ENCODE measurements at regions not wholly inside any gene's neighbourhood (a gene's known extent, or its start where the extent isn't known, plus 50 kb on each side); places are given as distances from the start of the nearest gene placed in this dataset.

DNA sequence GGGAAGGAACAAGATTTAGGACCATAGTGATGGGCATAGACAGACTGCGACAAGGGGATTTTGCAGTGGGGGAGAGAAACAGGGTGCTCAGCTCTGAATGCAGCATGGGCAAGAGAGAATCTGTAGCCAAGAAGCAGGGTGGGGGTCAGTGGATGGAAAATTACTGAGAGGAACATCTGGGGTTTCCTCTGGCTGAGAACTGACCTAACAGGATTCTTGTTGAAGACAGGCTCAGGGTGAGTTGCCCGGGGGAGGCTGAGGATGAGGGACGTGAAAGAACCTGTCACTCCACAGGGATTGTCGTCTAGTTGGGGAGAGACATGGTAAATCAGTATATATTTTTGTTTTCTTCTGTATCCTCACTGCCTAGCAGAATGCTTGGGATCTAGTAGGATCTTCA is 118.7 kb upstream of the PEG3 start:
- Histone ChIP-seq H3K4me1 (ENCODE audit: insufficient read depth) (no peaks in the 10 kb centered on the region), H3K27ac (ENCODE audit: low read depth) (no peak overlapping the region), H3K36me3 (ENCODE audit: insufficient read depth) (no peaks in the 10 kb centered on the region), H3K4me3 (ENCODE audit: low read depth, low read length) (no peak overlapping the region)
- 69% methylated on average over 4 of the region's 4 CpGs for WGBS
- DNase-seq (ENCODE audit: extremely low spot score): no peak

DNA sequence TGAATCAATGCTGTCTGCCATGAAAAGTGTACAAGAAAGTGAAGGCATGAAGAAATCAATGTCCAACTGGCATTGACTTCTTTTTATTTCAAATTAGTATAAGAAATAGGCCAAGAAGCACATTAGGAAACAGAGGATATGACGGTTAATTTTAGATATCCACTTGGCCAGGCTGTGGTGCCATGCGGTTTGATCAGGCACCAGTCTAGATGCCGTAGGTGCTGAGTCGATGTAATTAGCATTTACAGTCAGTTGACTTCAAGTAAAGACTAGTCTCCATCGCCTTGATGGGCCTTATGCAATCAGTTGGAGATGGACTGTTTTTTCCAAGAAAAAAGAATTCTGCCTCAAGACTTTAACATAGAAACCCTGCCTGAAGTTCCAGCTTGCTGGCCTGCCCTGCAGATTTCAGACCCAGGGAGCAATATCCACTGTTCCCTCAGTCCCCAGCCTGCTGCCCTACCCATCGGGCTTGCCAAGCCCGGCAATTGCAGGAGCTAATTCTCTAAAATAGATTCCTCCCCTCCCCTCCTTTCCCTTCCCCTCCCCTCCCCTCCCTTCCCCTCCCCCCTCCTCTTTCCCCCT is 120.5 kb upstream of the PEG3 start:
- H3K4me3 ChIP-seq (ENCODE audit: low read depth, low read length): no peak overlapping the region
- 75% methylated on average over 7 of the region's 7 CpGs for WGBS
- DNase-seq (ENCODE audit: extremely low spot score): no peak
- H3K36me3 ChIP-seq (ENCODE audit: insufficient read depth): no peaks in the 10 kb centered on the region
- H3K27ac ChIP-seq (ENCODE audit: low read depth): no peak overlapping the region
- H3K4me1 ChIP-seq (ENCODE audit: insufficient read depth): no peaks in the 10 kb centered on the region

DNA sequence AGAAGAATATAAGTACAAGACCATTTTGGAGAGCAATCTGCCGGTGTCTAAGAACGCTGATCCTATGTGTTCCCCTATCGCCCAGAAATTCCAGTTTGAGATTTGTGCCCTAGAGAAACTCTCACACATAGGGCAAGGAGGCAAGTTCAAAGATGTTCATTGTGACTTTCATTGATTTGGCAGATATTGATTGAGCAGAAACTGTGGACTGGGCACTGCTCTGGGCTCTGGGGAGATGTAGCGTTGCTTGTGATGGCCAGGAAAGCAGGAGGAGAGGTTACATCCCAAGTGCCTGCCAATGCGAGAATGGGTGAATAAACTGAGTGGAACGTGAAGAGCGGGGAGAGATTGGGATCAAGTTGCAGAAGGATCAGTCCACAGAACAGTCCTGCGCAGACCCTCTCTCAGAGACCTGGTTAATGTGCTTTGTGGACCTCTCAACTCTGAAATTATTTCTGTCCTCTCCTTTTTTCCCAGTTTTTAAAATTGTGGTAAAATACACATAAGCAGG is 123.9 kb upstream of the PEG3 start:
- Histone ChIP-seq H3K4me1 (ENCODE audit: insufficient read depth) (no peaks in the 10 kb centered on the region), H3K27ac (ENCODE audit: low read depth) (no peak overlapping the region), H3K36me3 (ENCODE audit: insufficient read depth) (no peaks in the 10 kb centered on the region), H3K4me3 (ENCODE audit: low read depth, low read length) (no peak overlapping the region)
- WGBS: 89% methylated on average over 8 of the region's 8 CpGs
- DNase-seq (ENCODE audit: extremely low spot score): no peak

DNA sequence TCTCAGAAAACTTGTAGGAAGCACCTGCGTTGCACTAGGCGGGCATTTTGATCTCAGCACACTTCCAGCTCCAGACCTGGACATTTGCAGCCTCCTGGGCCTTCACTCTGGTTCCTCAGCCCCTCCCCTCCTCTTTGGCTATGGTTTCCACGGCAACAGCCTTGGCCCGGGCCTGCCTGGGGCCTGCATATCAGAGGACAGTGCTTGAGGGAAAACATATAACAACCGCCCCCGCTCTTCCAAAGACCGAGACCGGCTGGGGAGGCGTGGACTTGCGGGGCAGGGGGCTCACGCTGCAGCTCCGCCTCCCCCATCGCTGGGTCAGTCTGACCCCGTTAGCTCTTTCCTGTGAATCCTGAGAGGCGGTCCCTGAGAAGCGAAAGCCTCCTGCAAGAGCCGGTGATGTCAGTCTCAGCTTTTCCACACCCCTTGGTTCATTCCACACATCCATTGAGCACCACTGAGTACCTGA is 125.7 kb upstream of the PEG3 start:
- Histone ChIP-seq H3K4me3 (ENCODE audit: low read depth, low read length) (no peak overlapping the region), H3K36me3 (ENCODE audit: insufficient read depth) (no peaks in the 10 kb centered on the region), H3K4me1 (ENCODE audit: insufficient read depth) (no peaks in the 10 kb centered on the region), H3K27ac (ENCODE audit: low read depth) (no peak overlapping the region)
- WGBS: 25% methylated on average over 17 of the region's 17 CpGs
- DNase-seq (ENCODE audit: extremely low spot score): no peak

DNA sequence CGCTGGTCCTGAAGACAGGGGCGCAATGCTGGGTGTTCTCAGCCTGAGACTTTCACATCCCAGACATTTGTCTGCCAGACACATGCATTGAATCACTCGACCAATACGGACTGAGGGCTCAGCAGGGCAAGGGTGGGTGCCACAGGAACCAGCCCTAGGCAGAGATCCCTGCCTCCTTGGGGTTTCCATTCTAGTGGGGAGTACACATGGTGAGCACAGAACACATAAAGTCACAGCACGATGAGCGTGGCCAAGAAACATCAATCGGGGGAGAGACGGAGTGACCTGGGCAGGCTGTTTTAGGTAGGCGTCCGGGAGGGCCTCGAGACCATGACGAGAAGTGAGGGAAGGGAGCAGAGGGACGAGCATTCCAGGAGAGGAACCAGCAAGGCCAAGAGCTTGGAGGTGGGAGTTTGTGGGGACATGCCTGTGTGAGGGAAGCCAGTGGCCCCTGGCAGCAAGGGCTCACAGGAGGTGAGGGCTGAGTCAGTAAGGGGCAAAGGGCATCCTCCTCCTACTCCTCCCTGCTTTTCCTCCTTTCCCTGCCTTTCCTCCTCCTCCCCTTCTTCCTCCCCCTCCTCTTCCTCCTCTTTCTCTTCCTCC is 126.3 kb upstream of the PEG3 start:
- no peak for DNase-seq (ENCODE audit: extremely low spot score)
- no peak overlapping the region for H3K4me3 ChIP-seq (ENCODE audit: low read depth, low read length)
- 88% methylated on average over 13 of the region's 13 CpGs for WGBS
- H3K27ac ChIP-seq (ENCODE audit: low read depth): no peak overlapping the region
- H3K36me3 ChIP-seq (ENCODE audit: insufficient read depth): no peaks in the 10 kb centered on the region
- H3K4me1 ChIP-seq (ENCODE audit: insufficient read depth): no peaks in the 10 kb centered on the region

DNA sequence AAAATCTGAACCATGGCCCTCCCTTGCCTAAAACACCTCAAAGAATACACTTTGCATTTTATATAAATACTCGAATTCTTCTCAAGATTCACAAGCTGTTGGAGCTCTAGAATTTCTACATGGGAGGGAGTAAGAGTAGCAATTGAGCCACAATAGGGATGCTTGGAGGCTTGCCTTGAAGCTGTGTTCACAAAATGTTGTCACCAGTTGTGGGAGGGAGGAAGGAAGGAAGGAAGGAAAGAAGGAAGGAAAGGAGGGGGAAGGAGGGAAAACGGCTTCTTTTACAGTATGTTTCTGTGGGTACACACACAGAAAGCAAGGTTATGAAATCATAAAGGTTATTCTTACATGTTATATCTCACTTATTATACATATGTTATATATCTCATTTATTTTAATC is 128.6 kb upstream of the PEG3 start:
- no peak overlapping the region for H3K4me3 ChIP-seq (ENCODE audit: low read depth, low read length)
- H3K36me3 ChIP-seq (ENCODE audit: insufficient read depth): no peaks in the 10 kb centered on the region
- DNase-seq (ENCODE audit: extremely low spot score): no peak
- WGBS: 19% methylated on average over 2 of the region's 2 CpGs
- no peaks in the 10 kb centered on the region for H3K4me1 ChIP-seq (ENCODE audit: insufficient read depth)
- no peak overlapping the region for H3K27ac ChIP-seq (ENCODE audit: low read depth)

DNA sequence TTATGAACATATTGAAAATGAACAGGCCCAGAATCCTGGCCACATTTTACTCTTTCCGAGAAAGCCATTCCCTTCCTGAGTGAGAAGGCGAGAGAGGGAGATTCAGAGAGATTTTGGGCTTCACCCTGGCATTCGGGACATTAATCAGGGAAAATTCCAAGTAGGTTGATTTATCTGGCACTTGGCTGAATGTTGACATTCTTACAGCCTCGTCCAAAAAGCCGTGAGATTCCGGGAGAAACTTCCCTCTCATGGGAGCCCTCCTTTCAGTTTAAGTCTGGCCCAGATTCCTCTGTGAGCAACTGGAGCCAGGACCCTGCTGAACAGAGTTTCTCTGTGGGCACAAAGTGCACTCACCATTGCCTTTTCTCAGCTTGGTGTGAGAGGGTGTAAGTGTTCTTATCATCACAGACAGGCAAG is 129.2 kb upstream of the PEG3 start:
- no peak overlapping the region for H3K4me3 ChIP-seq (ENCODE audit: low read depth, low read length)
- H3K36me3 ChIP-seq (ENCODE audit: insufficient read depth): no peaks in the 10 kb centered on the region
- H3K27ac ChIP-seq (ENCODE audit: low read depth): no peak overlapping the region
- 10% methylated on average over 6 of the region's 6 CpGs for WGBS
- no peaks in the 10 kb centered on the region for H3K4me1 ChIP-seq (ENCODE audit: insufficient read depth)
- no peak for DNase-seq (ENCODE audit: extremely low spot score)

DNA sequence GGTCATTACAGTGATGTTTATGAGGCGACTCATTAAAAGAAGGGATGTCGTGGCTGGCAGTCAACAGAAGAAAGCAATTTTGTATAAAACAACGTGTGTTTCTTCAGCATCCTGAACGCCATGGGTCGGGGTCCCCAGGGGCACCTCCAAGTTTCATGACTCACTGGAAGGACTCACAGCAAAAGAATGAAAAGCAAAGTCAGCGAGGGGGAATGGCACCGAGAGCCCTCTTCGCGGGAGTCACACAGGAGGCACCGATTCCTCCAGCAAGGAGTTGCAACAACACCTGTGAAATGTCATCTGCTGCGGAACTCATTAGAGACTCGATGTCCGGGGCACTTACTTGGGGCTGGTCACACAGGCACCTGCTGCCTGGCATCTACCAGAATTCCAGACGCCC is 130.7 kb upstream of the PEG3 start:
- Histone ChIP-seq H3K36me3 (ENCODE audit: insufficient read depth) (no peaks in the 10 kb centered on the region), H3K4me1 (ENCODE audit: insufficient read depth) (no peaks in the 10 kb centered on the region), H3K4me3 (ENCODE audit: low read depth, low read length) (no peak overlapping the region), H3K27ac (ENCODE audit: low read depth) (no peak overlapping the region)
- 75% methylated on average over 14 of the region's 14 CpGs for WGBS
- DNase-seq (ENCODE audit: extremely low spot score): no peak

DNA sequence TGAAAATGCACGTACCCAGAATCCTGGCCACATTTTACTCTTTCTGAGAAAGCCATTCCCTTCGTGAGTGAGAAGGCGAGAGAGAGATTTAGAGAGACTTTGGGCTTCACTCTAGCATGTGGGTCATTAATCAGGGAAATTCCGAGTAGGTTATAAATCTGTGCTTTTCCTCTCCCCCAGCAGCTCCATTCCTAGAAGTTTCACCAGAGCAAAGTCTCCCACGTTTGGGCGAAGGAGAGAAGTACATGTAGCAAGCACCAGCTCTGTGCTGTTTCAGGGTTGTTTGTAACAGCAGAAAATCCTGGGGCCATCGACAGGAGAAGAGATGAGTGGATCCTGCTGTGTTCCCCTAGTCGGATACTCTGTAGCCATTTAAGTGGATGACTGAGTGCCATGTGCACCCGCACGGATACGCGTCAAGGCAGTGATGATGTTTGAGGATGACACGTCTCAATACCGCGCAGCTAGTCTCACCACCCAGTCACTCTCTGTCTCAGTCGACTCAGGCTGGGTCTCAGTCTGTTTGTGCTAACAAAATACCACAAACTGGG is 131.8 kb upstream of the PEG3 start:
- H3K36me3 ChIP-seq (ENCODE audit: insufficient read depth): no peaks in the 10 kb centered on the region
- DNase-seq (ENCODE audit: extremely low spot score): no peak
- H3K4me1 ChIP-seq (ENCODE audit: insufficient read depth): no peaks in the 10 kb centered on the region
- H3K27ac ChIP-seq (ENCODE audit: low read depth): no peak overlapping the region
- H3K4me3 ChIP-seq (ENCODE audit: low read depth, low read length): no peak overlapping the region
- 60% methylated on average over 16 of the region's 16 CpGs for WGBS

DNA sequence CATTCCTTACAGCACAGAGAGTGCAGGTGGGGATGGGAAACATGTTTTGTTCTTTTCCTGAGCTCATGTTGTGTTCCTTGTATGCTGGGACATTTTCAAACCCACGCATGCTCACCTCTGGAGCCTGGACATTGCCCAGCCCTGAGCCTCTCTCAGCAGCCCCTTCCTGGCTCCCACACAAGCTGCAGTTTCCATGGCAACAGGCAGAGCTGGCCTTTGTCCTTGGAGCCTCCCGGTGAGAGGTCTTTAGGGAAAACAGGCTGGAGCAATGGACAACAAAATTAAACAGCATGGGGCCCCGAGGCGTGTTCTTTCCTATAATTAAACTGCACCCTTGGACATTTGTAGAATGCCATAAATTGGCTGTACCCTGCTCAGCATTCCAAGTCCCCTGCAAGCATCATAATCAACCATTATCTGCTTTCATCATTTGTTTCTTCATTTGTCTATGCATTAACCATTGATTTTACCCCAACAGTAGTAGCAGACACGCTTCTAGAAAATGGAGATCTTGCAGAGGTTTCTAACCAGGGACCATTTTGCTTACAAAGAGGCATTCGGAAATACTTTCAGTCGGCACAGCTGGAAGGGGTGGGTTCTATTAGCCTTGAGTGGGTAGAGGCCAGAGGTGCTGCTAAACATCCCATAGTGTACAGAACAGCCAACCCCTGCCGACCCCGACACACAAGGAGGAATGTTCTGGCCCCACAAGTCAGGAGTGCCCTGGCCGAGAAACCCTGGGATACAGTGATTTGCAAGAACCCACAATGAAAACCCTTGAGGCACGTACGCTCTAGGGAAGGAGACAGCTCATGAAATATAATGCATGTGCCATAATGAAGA is 133.4 kb upstream of the PEG3 start:
- Histone ChIP-seq H3K27ac (ENCODE audit: low read depth) (no peak overlapping the region), H3K4me1 (ENCODE audit: insufficient read depth) (no peaks in the 10 kb centered on the region), H3K4me3 (ENCODE audit: low read depth, low read length) (no peak overlapping the region), H3K36me3 (ENCODE audit: insufficient read depth) (no peaks in the 10 kb centered on the region)
- WGBS: 54% methylated on average over 12 of the region's 12 CpGs
- no peak for DNase-seq (ENCODE audit: extremely low spot score)

DNA sequence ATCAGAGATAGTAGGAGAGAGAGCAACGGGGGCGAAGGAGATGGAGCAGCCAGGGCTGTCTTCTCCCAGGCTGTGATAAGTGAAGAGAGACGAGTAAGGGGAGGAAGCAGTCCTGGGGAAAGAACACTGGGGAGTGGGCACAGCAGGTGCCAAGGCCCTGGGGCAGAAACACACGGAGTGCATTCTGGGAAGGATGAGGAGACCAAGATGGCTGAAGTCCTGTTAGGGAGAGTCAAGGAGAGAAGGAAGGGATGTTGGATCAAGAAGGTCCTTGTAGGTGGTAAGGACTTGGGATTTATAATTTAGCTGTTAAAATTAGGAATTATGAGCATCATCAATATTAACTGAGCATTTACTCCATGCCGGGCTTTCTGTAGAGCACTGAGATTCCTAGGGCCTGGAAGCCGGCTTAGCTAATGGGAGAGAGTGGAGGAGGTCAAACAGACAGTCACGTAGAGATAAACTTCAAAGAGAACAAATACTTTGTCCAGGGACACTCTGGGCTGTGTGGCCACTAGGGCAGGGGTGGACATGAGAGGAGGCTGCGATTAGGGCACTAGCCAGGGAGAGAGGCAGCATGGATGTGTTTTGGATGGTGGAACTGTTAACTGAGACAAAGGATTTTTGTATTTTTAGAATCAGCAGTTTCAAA is 134.2 kb upstream of the PEG3 start:
- Histone ChIP-seq H3K36me3 (ENCODE audit: insufficient read depth) (no peaks in the 10 kb centered on the region), H3K4me3 (ENCODE audit: low read depth, low read length) (no peak overlapping the region), H3K27ac (ENCODE audit: low read depth) (no peak overlapping the region), H3K4me1 (ENCODE audit: insufficient read depth) (no peaks in the 10 kb centered on the region)
- WGBS: 62% methylated on average over 8 of the region's 8 CpGs
- DNase-seq (ENCODE audit: extremely low spot score): no peak

DNA sequence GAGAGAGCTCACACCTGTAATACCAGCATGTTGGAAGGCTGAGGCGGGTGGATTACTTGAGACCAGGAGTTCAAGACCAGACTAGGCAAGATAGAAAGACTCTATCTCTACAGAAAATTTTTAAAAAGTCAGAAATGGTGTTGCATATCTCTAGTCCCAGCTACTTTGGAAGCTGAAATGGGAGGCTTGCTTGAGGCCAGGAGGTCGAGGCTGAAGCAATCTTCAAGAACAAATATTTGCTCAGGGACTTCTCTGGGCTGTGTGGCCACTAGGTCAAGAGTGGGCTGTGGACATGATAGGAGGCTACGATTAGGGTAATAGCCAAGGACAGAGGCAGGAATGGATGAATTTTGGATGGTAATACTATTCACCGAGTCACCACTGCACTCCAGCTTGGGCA is 135.8 kb upstream of the PEG3 start:
- H3K4me1 ChIP-seq (ENCODE audit: insufficient read depth): no peaks in the 10 kb centered on the region
- no peak overlapping the region for H3K4me3 ChIP-seq (ENCODE audit: low read depth, low read length)
- WGBS: 89% methylated on average over 4 of the region's 4 CpGs
- no peaks in the 10 kb centered on the region for H3K36me3 ChIP-seq (ENCODE audit: insufficient read depth)
- no peak overlapping the region for H3K27ac ChIP-seq (ENCODE audit: low read depth)
- no peak for DNase-seq (ENCODE audit: extremely low spot score)
